ENCODE measurements at regions not wholly inside any gene's neighbourhood (a gene's known extent, or its start where the extent isn't known, plus 50 kb on each side); places are given as distances from the start of the nearest gene placed in this dataset.

DNA sequence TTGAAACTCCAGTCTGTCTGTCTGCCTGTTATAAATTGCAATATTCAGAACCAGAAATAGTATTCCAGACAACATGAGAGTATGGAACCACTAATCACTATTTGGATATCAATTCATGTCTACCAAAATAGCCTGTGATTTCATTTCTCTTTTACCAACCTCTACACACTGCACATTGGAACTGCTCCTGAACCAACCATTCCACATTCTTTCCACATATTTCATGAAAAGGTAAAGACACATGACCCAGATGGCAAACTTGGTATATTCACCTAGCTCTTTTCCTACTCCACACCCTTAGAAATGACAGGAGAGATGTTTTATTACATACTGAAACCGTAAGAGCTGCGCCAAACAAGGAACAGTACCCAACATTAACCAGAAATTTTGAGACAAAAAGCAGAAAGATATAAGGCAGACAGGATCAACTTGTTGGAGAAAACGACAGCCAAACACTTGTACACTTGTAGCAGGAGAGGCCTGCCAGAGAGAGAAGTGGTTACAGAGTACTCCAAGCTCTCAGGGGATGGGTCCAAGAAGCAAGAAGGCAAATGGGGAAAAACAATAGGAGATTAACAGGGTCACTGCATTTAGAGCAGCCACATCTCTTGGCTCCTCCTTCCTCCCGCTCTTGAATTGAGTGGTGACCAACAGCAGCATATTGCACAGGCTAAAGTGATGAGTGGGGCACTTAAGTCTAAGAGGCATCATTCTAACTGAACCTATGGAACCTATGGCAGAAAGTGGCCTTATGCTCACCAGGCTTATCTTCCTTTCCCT lies 148.7 kb downstream of the SETD4 start:
- TF ChIP-seq NCOR1 (IDR thresholded peaks at IDR 0.05; ENCODE audit: borderline replicate concordance, low read length), result no peak
- TF ChIP-seq, protein P1, sequence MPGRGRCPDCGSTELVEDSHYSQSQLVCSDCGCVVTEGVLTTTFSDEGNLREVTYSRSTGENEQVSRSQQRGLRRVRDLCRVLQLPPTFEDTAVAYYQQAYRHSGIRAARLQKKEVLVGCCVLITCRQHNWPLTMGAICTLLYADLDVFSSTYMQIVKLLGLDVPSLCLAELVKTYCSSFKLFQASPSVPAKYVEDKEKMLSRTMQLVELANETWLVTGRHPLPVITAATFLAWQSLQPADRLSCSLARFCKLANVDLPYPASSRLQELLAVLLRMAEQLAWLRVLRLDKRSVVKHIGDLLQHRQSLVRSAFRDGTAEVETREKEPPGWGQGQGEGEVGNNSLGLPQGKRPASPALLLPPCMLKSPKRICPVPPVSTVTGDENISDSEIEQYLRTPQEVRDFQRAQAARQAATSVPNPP (CRISPR knock-in tag; IDR thresholded peaks at IDR 0.05), result no peak
- no peak for TF ChIP-seq ZNF501 (CRISPR knock-in tag; IDR thresholded peaks at IDR 0.05)
- TF ChIP-seq, protein P2, sequence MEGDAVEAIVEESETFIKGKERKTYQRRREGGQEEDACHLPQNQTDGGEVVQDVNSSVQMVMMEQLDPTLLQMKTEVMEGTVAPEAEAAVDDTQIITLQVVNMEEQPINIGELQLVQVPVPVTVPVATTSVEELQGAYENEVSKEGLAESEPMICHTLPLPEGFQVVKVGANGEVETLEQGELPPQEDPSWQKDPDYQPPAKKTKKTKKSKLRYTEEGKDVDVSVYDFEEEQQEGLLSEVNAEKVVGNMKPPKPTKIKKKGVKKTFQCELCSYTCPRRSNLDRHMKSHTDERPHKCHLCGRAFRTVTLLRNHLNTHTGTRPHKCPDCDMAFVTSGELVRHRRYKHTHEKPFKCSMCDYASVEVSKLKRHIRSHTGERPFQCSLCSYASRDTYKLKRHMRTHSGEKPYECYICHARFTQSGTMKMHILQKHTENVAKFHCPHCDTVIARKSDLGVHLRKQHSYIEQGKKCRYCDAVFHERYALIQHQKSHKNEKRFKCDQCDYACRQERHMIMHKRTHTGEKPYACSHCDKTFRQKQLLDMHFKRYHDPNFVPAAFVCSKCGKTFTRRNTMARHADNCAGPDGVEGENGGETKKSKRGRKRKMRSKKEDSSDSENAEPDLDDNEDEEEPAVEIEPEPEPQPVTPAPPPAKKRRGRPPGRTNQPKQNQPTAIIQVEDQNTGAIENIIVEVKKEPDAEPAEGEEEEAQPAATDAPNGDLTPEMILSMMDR (CRISPR knock-in tag; IDR thresholded peaks at IDR 0.05), result no peak
- no peak for TF ChIP-seq POLR2A (IDR thresholded peaks at IDR 0.05; ENCODE audit: insufficient read depth in 1 of 2, low read depth in 2 of 2, low read length in 2 of 2)
- TF ChIP-seq ZNF792 (CRISPR knock-in tag; IDR thresholded peaks at IDR 0.05), result no peak
- no peak for TF ChIP-seq MAFF (IDR thresholded peaks at IDR 0.05; ENCODE audit: low read depth, low read length)
- no peak for TF ChIP-seq GABPA (IDR thresholded peaks at IDR 0.05; ENCODE audit: low read depth, low read length)
- no peak for TF ChIP-seq GABPA (CRISPR knock-in tag; IDR thresholded peaks at IDR 0.05; ENCODE audit: low read depth)
- TF ChIP-seq, protein P3, sequence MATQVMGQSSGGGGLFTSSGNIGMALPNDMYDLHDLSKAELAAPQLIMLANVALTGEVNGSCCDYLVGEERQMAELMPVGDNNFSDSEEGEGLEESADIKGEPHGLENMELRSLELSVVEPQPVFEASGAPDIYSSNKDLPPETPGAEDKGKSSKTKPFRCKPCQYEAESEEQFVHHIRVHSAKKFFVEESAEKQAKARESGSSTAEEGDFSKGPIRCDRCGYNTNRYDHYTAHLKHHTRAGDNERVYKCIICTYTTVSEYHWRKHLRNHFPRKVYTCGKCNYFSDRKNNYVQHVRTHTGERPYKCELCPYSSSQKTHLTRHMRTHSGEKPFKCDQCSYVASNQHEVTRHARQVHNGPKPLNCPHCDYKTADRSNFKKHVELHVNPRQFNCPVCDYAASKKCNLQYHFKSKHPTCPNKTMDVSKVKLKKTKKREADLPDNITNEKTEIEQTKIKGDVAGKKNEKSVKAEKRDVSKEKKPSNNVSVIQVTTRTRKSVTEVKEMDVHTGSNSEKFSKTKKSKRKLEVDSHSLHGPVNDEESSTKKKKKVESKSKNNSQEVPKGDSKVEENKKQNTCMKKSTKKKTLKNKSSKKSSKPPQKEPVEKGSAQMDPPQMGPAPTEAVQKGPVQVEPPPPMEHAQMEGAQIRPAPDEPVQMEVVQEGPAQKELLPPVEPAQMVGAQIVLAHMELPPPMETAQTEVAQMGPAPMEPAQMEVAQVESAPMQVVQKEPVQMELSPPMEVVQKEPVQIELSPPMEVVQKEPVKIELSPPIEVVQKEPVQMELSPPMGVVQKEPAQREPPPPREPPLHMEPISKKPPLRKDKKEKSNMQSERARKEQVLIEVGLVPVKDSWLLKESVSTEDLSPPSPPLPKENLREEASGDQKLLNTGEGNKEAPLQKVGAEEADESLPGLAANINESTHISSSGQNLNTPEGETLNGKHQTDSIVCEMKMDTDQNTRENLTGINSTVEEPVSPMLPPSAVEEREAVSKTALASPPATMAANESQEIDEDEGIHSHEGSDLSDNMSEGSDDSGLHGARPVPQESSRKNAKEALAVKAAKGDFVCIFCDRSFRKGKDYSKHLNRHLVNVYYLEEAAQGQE (IDR thresholded peaks at IDR 0.05; ENCODE audit: borderline replicate concordance in 1 of 2, low read depth in 1 of 2, low read length in 2 of 2), result no peak
- TF ChIP-seq POLR2AphosphoS5 (IDR thresholded peaks at IDR 0.05; ENCODE audit: low read depth, low read length), result no peak
- no peak for TF ChIP-seq REL (CRISPR knock-in tag; conservative IDR thresholded peaks at IDR 0.05)
- no peak for TF ChIP-seq ZNF605 (CRISPR knock-in tag; IDR thresholded peaks at IDR 0.05)
- TF ChIP-seq, protein P4, sequence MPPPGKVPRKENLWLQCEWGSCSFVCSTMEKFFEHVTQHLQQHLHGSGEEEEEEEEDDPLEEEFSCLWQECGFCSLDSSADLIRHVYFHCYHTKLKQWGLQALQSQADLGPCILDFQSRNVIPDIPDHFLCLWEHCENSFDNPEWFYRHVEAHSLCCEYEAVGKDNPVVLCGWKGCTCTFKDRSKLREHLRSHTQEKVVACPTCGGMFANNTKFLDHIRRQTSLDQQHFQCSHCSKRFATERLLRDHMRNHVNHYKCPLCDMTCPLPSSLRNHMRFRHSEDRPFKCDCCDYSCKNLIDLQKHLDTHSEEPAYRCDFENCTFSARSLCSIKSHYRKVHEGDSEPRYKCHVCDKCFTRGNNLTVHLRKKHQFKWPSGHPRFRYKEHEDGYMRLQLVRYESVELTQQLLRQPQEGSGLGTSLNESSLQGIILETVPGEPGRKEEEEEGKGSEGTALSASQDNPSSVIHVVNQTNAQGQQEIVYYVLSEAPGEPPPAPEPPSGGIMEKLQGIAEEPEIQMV (CRISPR knock-in tag; IDR thresholded peaks at IDR 0.05; ENCODE audit: low read depth), result no peak
- no peak for TF ChIP-seq RNF2 (conservative IDR thresholded peaks at IDR 0.05; ENCODE audit: low read depth)

Data from HepG2 (cell line).